ENCODE measurements at regions not wholly inside any gene's neighbourhood (a gene's known extent, or its start where the extent isn't known, plus 50 kb on each side); places are given as distances from the start of the nearest gene placed in this dataset.

DNA sequence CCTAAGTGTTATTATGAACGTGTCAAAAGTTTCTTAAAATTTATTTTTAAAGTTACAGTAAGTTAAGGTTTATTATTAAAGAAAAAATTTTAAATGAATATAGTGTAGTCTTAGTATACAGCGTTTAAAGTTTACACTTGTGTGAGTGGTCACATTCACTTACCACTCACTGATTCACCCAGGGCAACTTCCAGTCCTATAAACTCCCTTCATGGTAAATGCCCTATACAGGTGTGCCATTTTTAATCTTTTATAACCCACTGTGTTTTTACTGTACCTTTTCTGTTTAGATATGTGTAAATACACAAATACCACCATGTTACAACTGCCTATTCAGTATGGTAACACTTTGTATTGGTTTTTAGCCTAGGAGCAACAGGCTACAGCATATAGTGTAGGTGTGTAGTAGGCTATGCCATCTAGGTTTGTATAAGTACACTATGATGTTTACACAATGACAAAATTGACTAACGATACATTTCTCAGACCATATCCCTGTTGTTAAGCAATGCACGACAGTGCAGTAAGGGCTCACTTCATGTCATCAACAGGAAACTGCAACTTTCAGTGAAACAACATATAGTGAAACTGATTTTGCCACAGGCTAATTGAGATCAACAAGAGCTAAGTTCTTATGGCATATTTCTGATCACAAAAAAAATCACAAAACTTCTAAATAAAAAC is 112.0 kb upstream of the TMCC3 start:
- no peak for TF ChIP-seq TAF1 (IDR thresholded peaks at IDR 0.05; ENCODE audit: borderline replicate concordance, insufficient read depth, low read length)
- no peak for TF ChIP-seq FOXP2 (optimal IDR thresholded peaks at IDR 0.05; ENCODE audit: borderline replicate concordance, extremely low read depth, extremely low read length, insufficient read depth)
- TF ChIP-seq, protein P1, sequence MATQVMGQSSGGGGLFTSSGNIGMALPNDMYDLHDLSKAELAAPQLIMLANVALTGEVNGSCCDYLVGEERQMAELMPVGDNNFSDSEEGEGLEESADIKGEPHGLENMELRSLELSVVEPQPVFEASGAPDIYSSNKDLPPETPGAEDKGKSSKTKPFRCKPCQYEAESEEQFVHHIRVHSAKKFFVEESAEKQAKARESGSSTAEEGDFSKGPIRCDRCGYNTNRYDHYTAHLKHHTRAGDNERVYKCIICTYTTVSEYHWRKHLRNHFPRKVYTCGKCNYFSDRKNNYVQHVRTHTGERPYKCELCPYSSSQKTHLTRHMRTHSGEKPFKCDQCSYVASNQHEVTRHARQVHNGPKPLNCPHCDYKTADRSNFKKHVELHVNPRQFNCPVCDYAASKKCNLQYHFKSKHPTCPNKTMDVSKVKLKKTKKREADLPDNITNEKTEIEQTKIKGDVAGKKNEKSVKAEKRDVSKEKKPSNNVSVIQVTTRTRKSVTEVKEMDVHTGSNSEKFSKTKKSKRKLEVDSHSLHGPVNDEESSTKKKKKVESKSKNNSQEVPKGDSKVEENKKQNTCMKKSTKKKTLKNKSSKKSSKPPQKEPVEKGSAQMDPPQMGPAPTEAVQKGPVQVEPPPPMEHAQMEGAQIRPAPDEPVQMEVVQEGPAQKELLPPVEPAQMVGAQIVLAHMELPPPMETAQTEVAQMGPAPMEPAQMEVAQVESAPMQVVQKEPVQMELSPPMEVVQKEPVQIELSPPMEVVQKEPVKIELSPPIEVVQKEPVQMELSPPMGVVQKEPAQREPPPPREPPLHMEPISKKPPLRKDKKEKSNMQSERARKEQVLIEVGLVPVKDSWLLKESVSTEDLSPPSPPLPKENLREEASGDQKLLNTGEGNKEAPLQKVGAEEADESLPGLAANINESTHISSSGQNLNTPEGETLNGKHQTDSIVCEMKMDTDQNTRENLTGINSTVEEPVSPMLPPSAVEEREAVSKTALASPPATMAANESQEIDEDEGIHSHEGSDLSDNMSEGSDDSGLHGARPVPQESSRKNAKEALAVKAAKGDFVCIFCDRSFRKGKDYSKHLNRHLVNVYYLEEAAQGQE (IDR thresholded peaks at IDR 0.05; ENCODE audit: insufficient read depth in 1 of 2, low read depth in 2 of 2, low read length in 2 of 2), result no peak
- no peak for TF ChIP-seq SIN3A (IDR thresholded peaks at IDR 0.05; ENCODE audit: borderline replicate concordance, insufficient read depth, low read length)
- TF ChIP-seq POLR2AphosphoS5 (IDR thresholded peaks at IDR 0.05; ENCODE audit: low read depth, low read length), result no peak

DNA sequence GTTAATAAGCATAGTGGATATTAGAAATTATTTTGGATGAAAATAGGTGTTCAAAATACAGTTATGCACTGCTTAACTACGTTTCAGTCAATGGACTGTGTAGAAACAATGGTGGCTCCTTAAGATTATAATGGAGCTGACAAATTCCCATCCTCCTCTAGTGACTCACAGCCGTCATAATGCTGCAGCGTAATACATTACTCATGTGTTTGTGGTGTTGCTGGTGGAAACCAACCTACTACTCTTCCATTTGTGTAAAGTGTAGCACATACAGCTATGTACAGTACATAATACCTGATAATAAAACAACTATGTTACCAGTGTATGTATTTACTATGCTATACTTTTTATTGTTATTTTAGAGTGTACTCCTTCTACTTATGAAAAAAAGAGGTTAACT is 111.2 kb upstream of the TMCC3 start:
- TF ChIP-seq POLR2AphosphoS5 (IDR thresholded peaks at IDR 0.05; ENCODE audit: low read depth, low read length), result no peak
- no peak for TF ChIP-seq TAF1 (IDR thresholded peaks at IDR 0.05; ENCODE audit: borderline replicate concordance, insufficient read depth, low read length)
- TF ChIP-seq FOXP2 (optimal IDR thresholded peaks at IDR 0.05; ENCODE audit: borderline replicate concordance, extremely low read depth, extremely low read length, insufficient read depth), result no peak
- no peak for TF ChIP-seq SIN3A (IDR thresholded peaks at IDR 0.05; ENCODE audit: borderline replicate concordance, insufficient read depth, low read length)
- TF ChIP-seq, protein P1 (IDR thresholded peaks at IDR 0.05; ENCODE audit: insufficient read depth in 1 of 2, low read depth in 2 of 2, low read length in 2 of 2), result no peak

DNA sequence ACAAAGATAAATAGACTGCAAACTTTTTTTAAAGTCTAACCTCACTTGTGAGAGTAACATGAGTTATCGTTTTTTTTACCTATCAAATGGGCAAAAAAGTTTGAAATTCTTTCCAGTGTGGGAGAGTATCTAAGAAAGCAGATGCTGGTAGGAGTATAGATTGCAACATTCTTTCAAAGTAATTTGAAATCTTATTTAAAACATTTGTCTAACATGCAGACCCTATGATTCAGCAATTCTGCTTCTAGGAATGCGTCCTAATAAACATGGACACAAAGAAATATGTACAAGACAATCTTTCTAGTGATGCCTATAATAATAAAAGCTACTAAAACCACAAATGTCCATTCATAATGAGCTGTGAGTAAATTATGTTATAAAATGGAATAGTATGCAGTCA is 110.4 kb upstream of the TMCC3 start:
- TF ChIP-seq SIN3A (IDR thresholded peaks at IDR 0.05; ENCODE audit: borderline replicate concordance, insufficient read depth, low read length), result no peak
- TF ChIP-seq TAF1 (IDR thresholded peaks at IDR 0.05; ENCODE audit: borderline replicate concordance, insufficient read depth, low read length), result no peak
- TF ChIP-seq FOXP2 (optimal IDR thresholded peaks at IDR 0.05; ENCODE audit: borderline replicate concordance, extremely low read depth, extremely low read length, insufficient read depth), result no peak
- TF ChIP-seq, protein P1 (IDR thresholded peaks at IDR 0.05; ENCODE audit: insufficient read depth in 1 of 2, low read depth in 2 of 2, low read length in 2 of 2), result no peak
- TF ChIP-seq POLR2AphosphoS5 (IDR thresholded peaks at IDR 0.05; ENCODE audit: low read depth, low read length), result no peak

DNA sequence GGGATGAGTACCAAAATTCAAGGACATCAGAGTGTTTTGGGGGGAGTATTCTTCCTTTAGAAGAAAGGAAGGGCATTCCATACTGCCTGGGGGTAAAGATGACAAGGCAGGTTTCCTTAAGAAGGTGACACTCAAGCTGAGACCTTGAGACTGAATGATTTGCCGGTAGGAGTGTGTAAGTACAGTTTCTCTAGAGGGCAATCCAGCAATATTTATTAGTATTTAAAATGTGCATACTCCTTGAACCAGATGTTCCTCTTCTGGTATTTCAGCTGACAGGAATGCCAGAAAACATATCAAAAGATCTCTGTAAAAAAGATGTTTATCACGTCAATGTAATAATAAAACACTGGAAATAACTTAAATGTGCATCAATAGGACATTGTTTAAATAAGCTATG is 106.4 kb upstream of the TMCC3 start:
- TF ChIP-seq, protein P1 (IDR thresholded peaks at IDR 0.05; ENCODE audit: insufficient read depth in 1 of 2, low read depth in 2 of 2, low read length in 2 of 2), result no peak
- no peak for TF ChIP-seq POLR2AphosphoS5 (IDR thresholded peaks at IDR 0.05; ENCODE audit: low read depth, low read length)

DNA sequence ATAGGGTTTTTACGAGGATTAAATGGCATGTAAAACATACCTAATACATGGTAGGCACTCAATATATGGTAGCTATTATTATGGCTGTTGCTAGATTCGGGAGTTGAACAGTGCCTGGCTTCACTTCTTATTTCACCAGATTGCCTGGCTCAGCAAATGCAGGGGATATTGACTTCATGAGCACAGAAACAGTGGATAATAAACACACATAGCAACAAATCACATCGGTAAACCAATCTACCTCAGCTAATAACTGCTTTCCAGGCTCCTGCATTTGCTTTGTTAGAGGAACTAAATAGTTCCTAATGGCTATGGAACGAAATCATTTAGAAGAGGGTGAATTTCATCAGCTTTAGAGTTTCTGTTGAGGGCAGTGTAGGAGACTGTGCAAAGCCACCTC is 105.2 kb upstream of the TMCC3 start:
- TF ChIP-seq TAF1 (IDR thresholded peaks at IDR 0.05; ENCODE audit: borderline replicate concordance, insufficient read depth, low read length) (no peak), POLR2AphosphoS5 (IDR thresholded peaks at IDR 0.05; ENCODE audit: low read depth, low read length) (no peak), SIN3A (IDR thresholded peaks at IDR 0.05; ENCODE audit: borderline replicate concordance, insufficient read depth, low read length) (no peak), FOXP2 (optimal IDR thresholded peaks at IDR 0.05; ENCODE audit: borderline replicate concordance, extremely low read depth, extremely low read length, insufficient read depth) (no peak)
- TF ChIP-seq, protein P1 (IDR thresholded peaks at IDR 0.05; ENCODE audit: insufficient read depth in 1 of 2, low read depth in 2 of 2, low read length in 2 of 2), result no peak

Measured in PFSK-1 (cell line).